ENCODE measurements at regions not wholly inside any gene's neighbourhood (a gene's known extent, or its start where the extent isn't known, plus 50 kb on each side); places are given as distances from the start of the nearest gene placed in this dataset.
"Not testable (repeated sequence)": the region's sequence is repeated elsewhere in the genome, so short reads cannot be mapped to it uniquely, and the experiment has no call there.

DNA sequence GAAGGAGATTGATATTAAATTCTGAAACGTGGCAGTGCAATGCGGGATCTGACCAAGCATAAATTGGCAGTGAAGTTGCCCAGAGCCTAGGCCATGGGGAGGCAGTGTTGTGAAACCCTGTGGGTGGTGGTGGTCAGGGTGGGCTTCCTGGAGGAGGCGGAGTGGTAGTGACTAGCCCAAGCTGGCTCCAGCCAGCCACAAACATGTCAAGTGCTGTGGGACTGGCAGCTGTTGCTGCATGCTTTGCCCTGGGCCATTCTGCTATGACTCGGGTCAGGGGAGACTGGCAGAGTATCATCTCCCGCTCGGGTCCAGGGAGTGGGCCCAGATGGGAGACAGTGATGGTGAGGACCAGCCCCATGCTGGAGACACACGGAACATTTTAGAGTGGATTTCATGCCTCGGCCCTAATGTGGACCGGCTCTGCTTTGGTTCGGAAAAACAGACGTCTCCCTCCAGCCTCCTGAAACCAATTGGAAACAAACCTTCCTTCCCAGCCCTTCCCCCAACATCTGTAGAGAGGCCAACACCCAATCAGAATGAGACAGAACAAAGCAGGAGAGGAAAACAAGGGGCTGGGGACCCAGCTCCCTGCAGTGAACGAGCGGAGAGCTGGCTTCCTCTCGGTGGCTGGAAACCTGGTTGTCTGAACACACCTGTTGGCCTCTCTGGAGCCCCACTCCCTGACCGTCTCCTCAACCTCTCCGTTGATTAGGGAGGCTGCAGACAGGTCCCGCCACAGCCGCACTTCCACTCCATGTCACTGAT lies 58.2 kb downstream of the TMEM270 start:
- DNase-seq (ENCODE audit: low read depth in 4 of 4, low spot score in 3 of 4) = no peak

DNA sequence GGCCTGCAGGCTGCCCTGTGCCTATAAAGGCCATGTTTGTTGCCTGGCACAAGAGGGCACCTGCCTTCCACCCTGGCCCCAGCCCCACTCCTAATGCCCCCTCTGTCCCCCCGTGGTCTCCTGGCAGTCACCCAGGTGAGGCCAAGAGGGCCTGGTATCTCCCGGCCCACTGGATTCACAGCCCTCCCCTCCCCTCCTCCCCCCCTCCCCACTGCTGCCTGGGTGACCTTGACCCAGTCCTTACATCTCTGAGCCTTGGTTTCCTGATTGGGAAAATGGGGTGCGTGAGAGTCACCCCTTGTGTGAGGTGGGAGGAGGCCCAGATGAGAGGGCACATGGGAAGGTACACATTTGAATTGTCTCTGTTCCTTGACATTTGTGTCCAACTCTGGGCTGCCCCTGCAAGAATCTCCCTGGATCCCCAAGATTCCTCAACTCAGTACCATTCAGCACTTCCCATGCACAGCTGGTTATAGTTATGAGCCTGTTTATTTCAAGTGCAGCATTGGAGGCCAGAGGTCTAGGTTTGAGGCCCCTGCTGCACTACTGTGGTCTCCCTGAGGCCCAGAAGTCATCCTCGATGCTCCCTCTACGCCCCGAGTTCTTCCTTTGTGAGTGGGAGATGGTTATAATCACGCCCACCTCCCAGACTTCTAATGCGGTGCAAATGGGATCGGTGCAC lies 58.9 kb downstream of the TMEM270 start:
- DNase-seq (ENCODE audit: low read depth in 4 of 4, low spot score in 3 of 4) = no peak

DNA sequence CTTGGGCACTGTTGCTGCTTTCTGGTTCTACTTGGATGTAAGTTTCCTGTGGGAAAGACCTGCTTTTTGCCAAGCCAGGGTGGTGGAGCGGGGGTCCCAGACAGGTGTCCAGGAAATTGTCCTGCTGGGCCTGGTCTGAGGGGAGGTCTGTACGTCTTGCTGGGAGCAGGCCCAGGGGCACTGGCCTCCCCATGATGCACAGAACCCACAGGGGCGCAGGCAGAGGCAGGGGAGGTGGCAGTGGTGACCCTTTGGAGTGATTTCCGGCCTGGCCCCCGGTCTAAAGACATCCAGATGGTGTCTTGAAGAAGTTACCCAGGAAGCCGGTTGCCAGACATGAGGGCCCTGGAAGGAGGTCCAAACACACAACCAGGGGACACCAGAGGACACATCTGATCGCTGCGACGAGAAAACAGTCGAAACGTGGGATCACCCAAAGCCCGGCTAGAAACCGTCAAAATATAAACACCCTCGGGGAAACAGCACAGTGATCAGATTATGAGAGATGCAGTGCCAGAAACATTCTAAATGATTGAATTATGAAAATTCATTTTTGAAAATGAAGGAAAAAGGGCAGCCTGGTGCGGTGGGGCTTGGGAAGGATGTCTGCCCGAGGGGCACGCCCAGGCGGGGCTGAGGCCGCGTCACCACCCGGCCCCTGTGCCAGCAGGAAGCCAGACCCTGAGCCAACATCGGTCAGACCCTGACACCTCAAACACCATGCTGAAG lies 59.6 kb downstream of the TMEM270 start:
- DNase-seq (ENCODE audit: low read depth in 4 of 4, low spot score in 3 of 4) = no peak

DNA sequence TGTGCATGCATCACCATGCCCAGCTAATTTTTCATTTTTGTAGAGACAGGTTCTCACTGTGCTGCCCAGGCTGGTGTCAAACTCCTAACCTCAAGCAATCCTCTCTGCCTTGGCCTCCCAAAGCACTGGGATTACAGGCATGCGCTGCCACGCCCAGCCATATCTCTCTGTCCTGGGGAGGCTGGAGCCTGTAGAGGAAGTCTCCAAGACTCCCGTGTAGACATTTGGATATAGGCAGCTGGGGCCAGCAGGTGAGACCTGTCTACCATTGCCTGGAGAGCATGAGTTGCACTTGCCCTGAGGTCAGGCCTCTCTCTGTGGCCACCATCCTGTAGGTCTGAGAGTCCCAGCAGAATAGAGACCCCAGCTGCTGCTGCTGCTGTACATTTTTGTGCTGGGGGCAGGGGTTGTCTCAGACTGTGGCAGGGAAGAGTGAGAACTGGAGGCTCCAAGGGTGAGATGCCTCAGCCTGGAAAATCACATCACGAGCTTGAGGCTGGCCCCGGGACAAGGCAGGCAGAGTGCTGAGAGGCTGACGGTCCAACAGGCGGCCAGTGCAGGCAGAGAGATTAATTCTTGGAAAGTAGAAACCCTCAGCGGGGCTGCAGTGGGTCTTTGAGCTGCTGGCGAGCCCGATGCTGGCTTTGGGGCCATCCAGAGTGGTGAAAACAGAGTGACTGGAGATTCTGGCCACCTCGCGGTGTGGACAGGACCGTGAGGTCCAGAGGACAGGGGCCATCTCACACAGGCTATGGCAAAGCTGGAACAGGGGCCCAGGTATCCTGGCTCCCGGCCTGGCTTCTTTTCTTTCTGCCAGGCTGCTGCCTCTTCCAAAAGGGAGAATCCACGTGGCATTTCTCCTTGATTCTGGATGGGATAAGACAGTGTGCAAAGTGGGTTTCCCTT lies 60.9 kb downstream of the TMEM270 start:
- DNase-seq (ENCODE audit: low read depth in 4 of 4, low spot score in 3 of 4) = no peak

DNA sequence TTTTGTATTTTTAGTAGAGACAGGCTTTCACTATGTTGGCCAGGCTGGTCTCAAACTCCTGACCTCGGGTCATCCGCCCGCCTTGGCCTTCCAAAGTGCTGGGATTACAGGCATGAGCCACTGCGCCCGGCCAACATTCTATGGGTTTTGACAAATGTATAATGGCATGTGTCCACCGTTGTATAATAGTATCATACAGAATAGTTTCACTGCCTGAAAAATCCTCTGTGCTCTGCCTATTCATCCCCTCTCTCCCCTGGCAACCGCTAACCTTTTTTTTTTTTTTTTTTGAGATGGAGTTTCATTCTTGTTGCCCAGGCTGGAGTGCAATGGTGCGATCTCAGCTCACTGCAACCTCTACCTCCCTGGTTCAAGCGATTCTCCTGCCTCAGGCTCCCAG lies 67.7 kb downstream of the TMEM270 start:
- not testable (repeated sequence) for DNase-seq (ENCODE audit: low read depth in 4 of 4, low spot score in 3 of 4)

DNA sequence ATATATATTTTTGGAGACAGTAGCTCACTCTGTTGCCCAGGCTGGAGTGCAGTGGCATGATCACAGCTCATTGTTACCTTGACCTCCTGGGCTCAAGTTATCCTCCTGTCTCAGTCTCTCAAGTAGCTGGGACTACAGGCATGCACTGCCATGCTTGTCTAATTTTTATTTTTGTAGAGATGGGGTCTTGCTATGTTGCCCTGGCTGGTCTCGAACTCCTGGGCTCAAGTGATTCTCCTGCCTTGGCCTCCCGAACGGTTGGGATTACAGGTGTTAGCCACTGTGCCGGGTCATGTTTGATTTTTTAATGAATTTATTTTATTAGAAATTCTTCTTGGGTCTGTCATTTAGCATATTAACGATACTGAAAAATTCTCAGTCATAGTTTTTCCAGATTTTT lies 70.5 kb downstream of the TMEM270 start:
- no peak for DNase-seq (ENCODE audit: low read depth in 4 of 4, low spot score in 3 of 4)

DNA sequence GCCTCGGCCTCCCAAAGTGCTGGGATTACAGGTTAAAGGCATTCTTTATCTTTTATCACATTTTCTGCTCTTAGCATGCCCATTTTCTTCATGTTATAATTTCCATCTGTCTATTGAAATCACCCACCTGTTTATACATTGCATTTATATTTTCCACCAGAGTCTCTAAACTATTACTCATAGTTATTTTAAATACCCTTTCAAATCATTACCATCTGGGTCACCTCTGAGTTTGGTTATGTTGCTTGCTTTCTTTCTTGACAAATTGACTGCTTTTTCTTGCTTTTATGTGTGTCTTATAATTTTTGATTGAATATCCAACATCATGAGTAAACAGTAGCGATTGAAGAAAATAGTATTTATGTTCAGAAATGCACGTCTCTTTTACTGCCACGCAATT lies 71.4 kb downstream of the TMEM270 start:
- no peak for DNase-seq (ENCODE audit: low read depth in 4 of 4, low spot score in 3 of 4)

DNA sequence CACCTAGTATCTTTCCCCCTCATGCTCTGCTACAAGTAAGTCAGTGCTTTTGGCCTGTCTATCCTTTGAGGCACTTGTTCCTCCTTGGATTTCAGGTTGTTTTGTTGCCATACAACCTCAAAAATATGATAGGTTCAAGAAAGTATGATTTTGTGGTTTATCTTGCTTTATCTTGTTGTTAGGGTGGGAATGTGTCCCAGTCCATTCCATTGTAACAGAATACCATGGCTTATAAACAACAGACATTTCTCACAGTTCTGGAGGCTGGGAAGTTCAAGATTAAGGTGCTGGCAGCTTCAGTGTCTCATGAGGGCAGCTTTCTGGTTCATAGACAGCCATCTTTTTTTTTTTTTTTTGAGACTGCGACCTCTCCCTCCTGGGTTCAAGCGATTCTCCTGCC lies 72.1 kb downstream of the TMEM270 start:
- DNase-seq (ENCODE audit: low read depth in 4 of 4, low spot score in 3 of 4) = no peak

DNA sequence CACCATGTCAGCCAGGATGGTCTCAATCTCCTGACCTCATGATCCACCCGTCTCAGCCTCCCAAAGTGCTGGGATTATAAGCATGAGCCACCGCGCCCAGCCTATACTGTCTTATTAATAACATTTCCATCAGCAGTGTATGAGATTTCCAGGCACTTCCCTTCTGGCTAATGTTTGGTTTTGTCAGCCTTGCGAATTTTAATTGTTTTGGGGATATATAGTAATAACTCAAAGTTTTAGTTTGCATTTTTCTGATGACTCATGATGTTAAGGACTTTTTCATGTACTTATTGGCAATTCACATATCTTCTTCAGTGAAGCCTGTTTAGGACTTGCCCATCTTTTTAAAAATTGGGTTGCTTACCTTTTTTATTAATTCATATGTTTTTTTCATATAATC lies 76.0 kb downstream of the TMEM270 start:
- no peak for DNase-seq (ENCODE audit: low read depth in 4 of 4, low spot score in 3 of 4)

DNA sequence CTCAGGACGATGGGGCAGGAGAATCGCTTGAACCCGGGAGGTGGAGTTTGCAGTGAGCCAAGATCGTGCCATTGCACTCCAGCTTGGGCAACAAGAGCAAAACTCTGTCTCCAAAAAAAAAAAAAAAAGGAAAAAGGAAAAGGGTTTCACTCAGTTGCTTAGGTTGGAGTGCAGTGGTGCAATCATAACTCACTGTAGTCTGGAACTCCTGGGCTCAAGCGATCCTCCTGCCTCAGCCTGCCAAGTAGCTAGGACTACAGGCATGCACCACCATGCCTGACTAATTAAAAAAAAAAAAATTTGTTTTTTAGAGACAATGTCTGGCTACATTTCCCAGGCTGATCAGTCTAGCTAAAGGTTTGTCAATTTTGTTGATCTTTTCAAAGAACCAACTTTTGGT lies 76.7 kb downstream of the TMEM270 start:
- not testable (repeated sequence) for DNase-seq (ENCODE audit: low read depth in 4 of 4, low spot score in 3 of 4)

DNA sequence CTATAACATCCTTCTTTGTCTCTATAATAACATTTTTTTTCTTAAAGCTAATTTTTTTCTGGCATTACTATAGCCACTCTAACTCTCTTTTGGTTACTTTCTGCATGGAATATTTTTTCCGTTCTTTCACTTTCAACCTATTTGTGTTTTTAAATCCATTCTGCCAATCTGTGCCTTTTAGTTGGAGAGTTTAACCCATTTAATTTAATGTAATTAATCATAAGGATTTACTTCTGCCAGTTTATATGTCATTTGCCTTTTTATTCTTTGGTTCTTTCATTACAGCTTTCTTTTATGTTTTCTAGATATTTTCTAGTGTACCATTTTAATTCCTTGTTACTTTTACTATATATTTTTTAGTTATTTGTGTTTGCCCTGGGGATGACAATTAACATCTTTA lies 78.6 kb downstream of the TMEM270 start:
- no peak for DNase-seq (ENCODE audit: low read depth in 4 of 4, low spot score in 3 of 4)

DNA sequence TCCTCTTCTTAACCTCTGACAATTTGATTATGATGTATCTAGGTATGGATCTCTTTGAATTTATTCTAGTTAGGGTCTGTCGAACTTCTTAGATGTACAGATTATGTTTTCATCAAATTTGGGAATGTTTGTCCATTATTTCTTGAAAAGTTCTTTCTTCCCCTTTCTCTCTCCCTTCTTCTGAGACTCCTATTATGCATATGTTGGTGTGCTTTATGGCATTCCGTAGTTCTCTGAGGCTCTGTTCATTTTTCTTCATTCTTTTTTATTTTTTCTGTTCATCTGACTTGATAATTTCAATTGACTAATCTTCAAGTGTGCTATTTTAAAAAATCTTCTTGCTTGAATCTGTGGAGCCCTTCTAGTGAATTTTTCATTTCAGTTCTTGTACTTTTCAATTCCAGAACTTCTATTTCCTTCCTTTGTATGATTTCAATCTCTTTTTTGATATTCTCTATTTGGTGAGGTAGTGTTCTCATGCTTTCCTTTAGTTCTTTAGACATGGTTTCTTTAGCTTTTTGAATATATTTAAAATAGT lies 79.8 kb downstream of the TMEM270 start:
- DNase-seq (ENCODE audit: low read depth in 4 of 4, low spot score in 3 of 4) = no peak

DNA sequence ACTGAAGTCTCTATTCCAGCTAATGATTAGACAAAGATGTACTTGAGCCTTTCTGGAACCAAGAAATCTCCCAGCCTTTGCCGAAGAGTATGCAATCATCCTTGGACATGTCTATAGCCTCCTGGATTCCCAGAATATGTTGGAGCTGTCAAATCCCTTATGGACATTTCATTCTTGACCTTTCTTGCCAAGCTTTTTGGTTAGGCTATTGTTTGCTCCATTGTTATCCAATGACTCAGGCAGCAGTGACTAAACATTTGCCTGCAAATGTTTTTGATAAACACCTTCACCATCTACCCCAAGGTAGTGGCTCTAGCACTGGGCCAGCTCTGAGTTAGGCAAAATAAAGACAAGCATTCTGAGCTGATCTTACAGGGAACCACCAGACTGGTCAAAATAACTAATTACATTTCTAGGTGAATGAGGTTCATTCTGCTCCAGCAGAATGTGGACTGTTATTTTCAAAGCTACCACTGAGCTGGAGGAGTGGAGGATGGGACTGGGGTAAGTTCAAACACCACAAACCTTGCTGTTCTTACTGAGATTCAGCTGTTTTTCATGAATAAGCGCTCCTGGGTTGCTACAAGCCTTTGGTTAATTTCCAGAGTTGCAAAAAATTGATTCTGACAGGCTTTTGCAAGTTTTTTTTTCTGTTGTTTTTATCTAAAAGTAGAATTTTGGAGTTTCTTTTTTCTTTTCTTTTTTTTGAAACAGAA lies 81.0 kb downstream of the TMEM270 start:
- DNase-seq (ENCODE audit: low read depth in 4 of 4, low spot score in 3 of 4) = no peak

DNA sequence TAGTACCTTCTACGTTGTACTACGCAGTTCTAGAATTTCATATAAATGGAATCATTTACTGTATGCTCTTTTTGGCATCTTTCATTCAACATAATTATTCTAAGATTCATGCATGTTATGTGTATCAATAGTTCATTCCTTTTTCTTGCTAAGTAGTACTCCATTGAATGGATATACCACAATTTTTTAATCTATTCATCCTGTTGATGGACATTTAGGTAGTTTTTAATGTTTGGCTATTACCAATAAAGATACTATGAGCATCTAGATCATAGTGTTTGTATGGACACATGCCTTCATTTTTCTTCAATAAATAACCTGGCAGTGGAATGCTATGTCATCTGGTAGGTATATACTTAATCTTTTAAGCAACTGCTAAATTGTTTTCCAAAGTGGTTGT lies 83.0 kb upstream of the ELN start:
- DNase-seq (ENCODE audit: low read depth in 4 of 4, low spot score in 3 of 4) = no peak

DNA sequence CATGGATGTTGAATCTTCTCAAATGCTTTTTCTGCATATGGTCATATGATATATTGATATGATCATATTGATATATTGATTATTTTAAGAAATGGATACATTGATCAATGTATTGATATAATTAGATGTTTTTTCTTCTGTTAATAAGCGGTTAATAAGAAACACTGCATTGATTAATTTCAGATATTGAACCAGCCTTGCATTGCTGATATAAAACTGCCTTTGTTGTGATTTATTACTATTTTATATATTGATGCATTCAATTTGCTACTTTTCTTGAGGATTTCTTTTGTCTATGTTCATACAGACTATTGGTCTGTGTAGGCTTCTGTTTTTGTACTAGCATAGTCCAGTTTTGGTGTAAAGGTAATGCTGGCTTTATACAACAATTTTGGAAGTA lies 79.7 kb upstream of the ELN start:
- DNase-seq (ENCODE audit: low read depth in 4 of 4, low spot score in 3 of 4) = no peak

DNA sequence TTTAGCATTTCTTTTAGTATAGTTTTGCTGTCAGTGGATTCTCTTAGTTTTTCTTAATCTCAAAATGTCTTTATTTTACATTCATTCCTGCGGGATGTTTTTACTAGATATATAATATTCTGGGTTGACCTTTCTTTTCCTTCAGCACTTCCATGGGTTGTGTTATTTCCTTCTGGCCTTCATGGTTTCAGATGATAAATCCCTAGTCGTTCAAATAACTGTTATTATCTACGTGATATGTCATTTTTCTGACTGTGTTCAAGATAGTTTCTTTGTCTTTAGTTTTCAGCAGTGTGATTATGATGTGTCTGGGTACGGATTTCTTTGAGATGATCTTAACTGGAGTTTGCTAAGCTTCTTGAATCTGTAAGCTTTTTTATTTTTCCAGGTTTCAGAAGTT lies 75.7 kb upstream of the ELN start:
- DNase-seq (ENCODE audit: low read depth in 4 of 4, low spot score in 3 of 4) = no peak

DNA sequence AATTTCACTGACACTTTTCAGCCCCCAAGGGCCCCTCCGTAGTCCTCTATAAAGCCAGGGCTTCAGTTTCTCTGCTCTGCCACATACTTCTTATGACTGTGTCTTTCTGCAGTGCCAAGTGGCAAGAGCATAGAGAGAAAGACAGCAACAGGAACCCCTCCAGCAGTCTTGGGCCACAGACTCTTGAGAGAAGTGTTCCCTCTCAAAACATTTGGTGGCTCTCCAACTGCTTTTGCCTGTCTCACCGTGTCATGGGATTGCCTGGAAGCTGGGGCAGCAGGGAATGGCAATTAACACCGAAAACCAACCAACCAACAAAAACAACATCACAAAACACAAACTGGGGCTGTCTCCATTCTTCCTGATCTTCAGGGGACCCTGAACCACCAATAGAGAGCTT lies 73.8 kb upstream of the ELN start:
- no peak for DNase-seq (ENCODE audit: low read depth in 4 of 4, low spot score in 3 of 4)

DNA sequence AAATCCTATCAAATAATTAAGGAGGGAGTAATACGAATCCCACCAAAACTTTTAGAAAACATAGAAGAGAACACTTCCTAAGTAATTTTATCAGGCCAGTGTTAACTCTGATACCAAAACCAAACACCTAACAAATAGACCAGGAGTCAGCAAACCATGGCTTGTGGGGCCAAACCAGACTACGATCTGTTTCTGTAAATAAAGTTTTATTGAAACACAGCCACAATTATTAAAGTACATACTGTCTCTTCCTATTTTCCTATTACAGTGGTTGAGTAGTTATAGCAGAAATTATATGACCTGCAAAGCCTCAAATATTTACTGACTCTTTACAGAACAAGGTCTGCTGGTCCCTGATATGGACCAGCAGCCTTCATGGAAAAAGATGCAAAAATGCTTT lies 73.1 kb upstream of the ELN start:
- DNase-seq (ENCODE audit: low read depth in 4 of 4, low spot score in 3 of 4) = no peak

DNA sequence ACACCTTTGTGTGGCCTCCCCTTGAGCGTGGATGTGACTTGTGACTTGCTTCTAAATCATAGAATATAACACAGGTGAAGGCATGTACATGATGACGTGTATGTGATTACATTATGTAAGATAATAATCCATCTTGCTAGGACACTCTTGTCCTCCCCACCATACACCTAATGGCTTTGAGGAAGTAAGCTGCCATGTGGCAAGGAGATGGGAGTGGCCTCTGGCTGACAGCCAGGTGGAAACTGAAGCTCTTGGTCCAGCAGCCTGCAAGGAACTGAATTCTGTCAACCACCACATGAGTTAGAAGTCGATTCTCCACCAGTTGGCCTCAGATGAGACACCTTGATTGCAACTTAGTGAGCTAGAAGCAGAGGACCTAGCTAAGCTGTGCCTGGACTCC lies 67.4 kb upstream of the ELN start:
- no peak for DNase-seq (ENCODE audit: low read depth in 4 of 4, low spot score in 3 of 4)

DNA sequence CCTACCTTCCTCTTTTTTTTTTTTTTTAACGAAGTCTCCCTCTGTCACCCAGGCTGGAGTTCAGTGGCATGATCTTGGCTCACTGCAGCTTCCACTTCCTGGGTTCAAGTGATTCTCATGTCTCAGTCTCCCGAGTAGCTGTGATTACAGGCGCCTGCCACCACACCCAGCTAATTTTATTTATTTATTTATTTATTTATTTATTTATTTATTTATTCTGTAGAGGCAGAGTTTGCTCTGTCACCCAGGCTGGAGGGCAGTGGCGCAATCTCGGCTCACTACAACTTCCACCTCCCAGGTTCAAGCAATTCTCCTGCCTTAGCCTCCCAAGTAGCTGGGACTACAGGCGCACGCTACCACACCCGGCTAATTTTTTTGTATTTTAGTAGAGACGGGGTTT lies 66.0 kb upstream of the ELN start:
- DNase-seq (ENCODE audit: low read depth in 4 of 4, low spot score in 3 of 4) = not testable (repeated sequence)

Measured in left renal pelvis (tissue), 4 donors.